Lung (tissue), 12 donors: ENCODE measurements at regions not wholly inside any gene's neighbourhood (a gene's known extent, or its start where the extent isn't known, plus 50 kb on each side); places are given as distances from the start of the nearest gene placed in this dataset. TPM values are rescaled to one million over a fixed set of nuclear protein-coding genes. Genes with fewer than 3 reads are reported as not detected.

Experiments
- ATAC-seq: fragments of 200-7000 bp; cut with Tn5 transposase; one replicate; pipeline ENCODE4 v1.9.1; 2020; ENCODE audit warnings: moderate number of reproducible peaks; ENCODE audit not compliant: insufficient read depth, low FRiP score
- DNase-seq, 3 donors: peaks; one replicate each; pipeline ENCODE4 v3.0.0-alpha.2; 2013 to 2017
- H3K27ac ChIP-seq, 2 donors: one replicate each; pipeline ENCODE4 v1.5.1; 2013; ENCODE audit warnings: mild to moderate bottlenecking in 2 of 2, moderate library complexity in 2 of 2, control low read depth in 1 of 2, inconsistent platforms in 1 of 2, low read depth in 1 of 2, low read length in 1 of 2
- H3K27me3 ChIP-seq, 3 donors: one replicate each; pipeline ENCODE4 v1.5.1; 2013; ENCODE audit warnings: low read length in 2 of 3; ENCODE audit not compliant: control insufficient read depth in 3 of 3, insufficient read depth in 3 of 3
- H3K36me3 ChIP-seq, 4 donors: one replicate each; pipeline ENCODE4 v1.5.1; 2013; ENCODE audit warnings: low read length in 4 of 4, mild to moderate bottlenecking in 1 of 4, moderate library complexity in 1 of 4; ENCODE audit not compliant: control insufficient read depth in 4 of 4, insufficient read depth in 4 of 4
- H3K4me1 ChIP-seq, 5 donors: one replicate each; pipeline ENCODE4 v1.5.1; 2013; ENCODE audit warnings: low read length in 5 of 5, mild to moderate bottlenecking in 2 of 5, moderate library complexity in 1 of 5; ENCODE audit not compliant: control insufficient read depth in 5 of 5, insufficient read depth in 5 of 5
- H3K4me3 ChIP-seq: one replicate; pipeline ENCODE4 v1.5.1; 2013; ENCODE audit warnings: mild to moderate bottlenecking, control low read depth, moderate library complexity
- H3K9ac ChIP-seq, 2 donors: one replicate each; pipeline ENCODE4 v1.5.1; 2013; ENCODE audit warnings: low read length in 2 of 2, control low read depth in 1 of 2; ENCODE audit not compliant: insufficient read depth in 1 of 2
- H3K9me3 ChIP-seq, 4 donors: one replicate each; pipeline ENCODE4 v1.5.1; 2013; ENCODE audit warnings: low read length in 3 of 4, mild to moderate bottlenecking in 1 of 4, moderate library complexity in 1 of 4; ENCODE audit not compliant: control insufficient read depth in 4 of 4, insufficient read depth in 3 of 4
- WGBS, 2 donors: extraction: QIAGEN DNeasy Blood & Tissue Kit; methylation state at CpG; one replicate each; pipeline ENCODE4 v1.1.7; 2013; 5-methylcytosine and 5-hydroxymethylcytosine counted together
- small RNA-seq: library from RNA; depleted of rRNA; stranded (forward); fragments of <200 nt; gene quantifications from one replicate; pipeline ENCODE3, GENCODE V24; 2014; ENCODE audit warnings: low replicate concordance
- TF ChIP-seq, protein P1 (sequence below): IDR thresholded peaks from 2 replicates; pipeline ENCODE4 v1.5.1; 2012; ENCODE audit warnings: mild to moderate bottlenecking; ENCODE audit errors: control extremely low read depth, extremely low read depth
- donor health status: control.
- donor health status: control.
- donor health status: Bipolar disorder and iron deficiency.
- donor health status: healthy.
- donor health status: DM: yes; HTN: yes; CAD: no.

DNA sequence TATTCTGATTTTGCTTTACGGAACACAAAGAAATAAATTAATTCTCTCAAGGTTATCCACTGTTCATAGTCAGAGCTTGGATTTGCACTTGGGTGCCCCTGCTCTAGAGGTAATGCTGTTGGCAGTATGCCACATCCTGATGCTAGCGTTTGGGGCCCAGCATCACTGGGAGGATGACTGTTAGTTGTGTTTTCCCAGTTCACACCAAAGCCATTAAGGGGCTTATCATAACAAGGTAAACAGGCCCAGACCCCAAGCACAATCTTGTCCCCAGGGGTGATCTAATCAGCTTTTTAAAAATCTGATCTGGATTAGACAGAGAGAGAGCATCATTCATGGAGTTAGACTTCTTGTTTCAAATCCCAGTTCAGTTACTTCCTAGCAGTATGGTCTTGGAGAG is 60.2 kb upstream of the PBX1 start:
- Histone ChIP-seq H3K4me1 (no peaks in the 10 kb centered on the region), H3K4me3 (no peak overlapping the region), H3K9ac (no peak overlapping the region), H3K27me3 (no peaks in the 10 kb centered on the region), H3K27ac (no peak overlapping the region), H3K36me3 (no peaks in the 10 kb centered on the region), H3K9me3 (peaks cover 0 to 8% (median 0%) of the 10 kb centered on the region in 4 donors)
- ATAC-seq: no peak
- TF ChIP-seq, protein P1, sequence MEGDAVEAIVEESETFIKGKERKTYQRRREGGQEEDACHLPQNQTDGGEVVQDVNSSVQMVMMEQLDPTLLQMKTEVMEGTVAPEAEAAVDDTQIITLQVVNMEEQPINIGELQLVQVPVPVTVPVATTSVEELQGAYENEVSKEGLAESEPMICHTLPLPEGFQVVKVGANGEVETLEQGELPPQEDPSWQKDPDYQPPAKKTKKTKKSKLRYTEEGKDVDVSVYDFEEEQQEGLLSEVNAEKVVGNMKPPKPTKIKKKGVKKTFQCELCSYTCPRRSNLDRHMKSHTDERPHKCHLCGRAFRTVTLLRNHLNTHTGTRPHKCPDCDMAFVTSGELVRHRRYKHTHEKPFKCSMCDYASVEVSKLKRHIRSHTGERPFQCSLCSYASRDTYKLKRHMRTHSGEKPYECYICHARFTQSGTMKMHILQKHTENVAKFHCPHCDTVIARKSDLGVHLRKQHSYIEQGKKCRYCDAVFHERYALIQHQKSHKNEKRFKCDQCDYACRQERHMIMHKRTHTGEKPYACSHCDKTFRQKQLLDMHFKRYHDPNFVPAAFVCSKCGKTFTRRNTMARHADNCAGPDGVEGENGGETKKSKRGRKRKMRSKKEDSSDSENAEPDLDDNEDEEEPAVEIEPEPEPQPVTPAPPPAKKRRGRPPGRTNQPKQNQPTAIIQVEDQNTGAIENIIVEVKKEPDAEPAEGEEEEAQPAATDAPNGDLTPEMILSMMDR: no peak
- DNase-seq: no peak
- WGBS, 2 donors: 79 to 82% methylated on average over 2 of the region's 2 CpGs

DNA sequence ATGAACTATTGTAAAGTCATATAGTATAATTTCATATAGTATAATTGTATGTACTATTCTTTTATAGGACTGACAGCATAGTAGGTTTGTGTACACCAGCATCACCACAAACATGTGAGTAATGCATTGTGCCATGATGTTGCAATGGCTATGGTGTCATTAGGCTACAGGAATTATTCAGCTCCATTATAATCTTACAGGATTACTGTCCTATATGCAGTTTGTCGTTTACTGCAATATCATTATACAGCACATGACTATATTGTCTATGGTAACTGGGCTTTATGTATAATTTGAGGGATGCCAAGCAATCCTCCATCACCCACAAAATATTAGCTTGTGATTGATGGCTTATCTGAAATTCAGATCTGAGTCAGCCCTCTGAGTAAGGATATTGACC is 54.2 kb upstream of the PBX1 start:
- Histone ChIP-seq H3K36me3 (no peaks in the 10 kb centered on the region), H3K4me1 (no peaks in the 10 kb centered on the region), H3K9me3 (peaks cover 0 to 6% (median 0%) of the 10 kb centered on the region in 4 donors), H3K27me3 (no peaks in the 10 kb centered on the region), H3K27ac (no peak overlapping the region), H3K9ac (no peak overlapping the region), H3K4me3 (no peak overlapping the region)
- ATAC-seq (no peak), DNase-seq (no peak)
- WGBS, 2 donors: 81 to 89% methylated on average over 1 of the region's 1 CpG
- TF ChIP-seq, protein P1: no peak

Small RNA genes lying in the stretch of these regions (small RNA-seq; reads per million reads assigned to genes)
- gene RF00012: not detected
- not detected for gene RNA5SP62
- gene RNA5SP63: not detected
- not detected for gene RNU5F-6P
